ENCODE measurements at regions not wholly inside any gene's neighbourhood (a gene's known extent, or its start where the extent isn't known, plus 50 kb on each side); places are given as distances from the start of the nearest gene placed in this dataset.

- Histone ChIP-seq H3K4me2 (ENCODE audit: control insufficient read depth, insufficient read depth) (no peak overlapping the region), H3K9ac (ENCODE audit: control insufficient read depth, insufficient read depth, low read length) (no peak overlapping the region), H3K79me2 (ENCODE audit: control insufficient read depth, insufficient read depth, low read length) (no peaks in the 10 kb centered on the region), H3K4me3 (no peak overlapping the region), H2AFZ (ENCODE audit: control insufficient read depth, low read depth, low read length) (no peak overlapping the region), H3K4me1 (ENCODE audit: control insufficient read depth, insufficient read depth, low read length) (no peaks in the 10 kb centered on the region), H3K27ac (ENCODE audit: control insufficient read depth, insufficient read depth) (no peak overlapping the region), H3K27me3 (replicated peaks in 1 of 2; ENCODE audit: control insufficient read depth in 2 of 2, insufficient read depth in 2 of 2, low read length in 1 of 2) (no peaks in the 10 kb centered on the region), H3K9me3 (replicated peaks; ENCODE audit: control insufficient read depth, insufficient read depth, low read length) (no peaks in the 10 kb centered on the region), H3K36me3 (ENCODE audit: control insufficient read depth in 2 of 2, insufficient read depth in 2 of 2, low read length in 1 of 2) (no peaks in the 10 kb centered on the region), H4K20me1 (ENCODE audit: control insufficient read depth, insufficient read depth) (no peaks in the 10 kb centered on the region)
- no peak for TF ChIP-seq SREBF2 (IDR thresholded peaks at IDR 0.05; ENCODE audit: low read length)
- no peak for TF ChIP-seq TCF7 (IDR thresholded peaks at IDR 0.05; ENCODE audit: borderline replicate concordance)
- no peak for TF ChIP-seq EZH2 (IDR thresholded peaks at IDR 0.05; ENCODE audit: borderline replicate concordance, control insufficient read depth, low read depth, low read length)
- no peak for TF ChIP-seq RAD51 (IDR thresholded peaks at IDR 0.05)
- TF ChIP-seq MEF2A (IDR thresholded peaks at IDR 0.05; ENCODE audit: insufficient read depth, low read depth, low read length), result no peak
- no peak for TF ChIP-seq SIX5 (IDR thresholded peaks at IDR 0.05; ENCODE audit: low read depth, low read length, severe bottlenecking)
- no peak for TF ChIP-seq ELK1 (IDR thresholded peaks at IDR 0.05; ENCODE audit: low read depth, low read length)
- TF ChIP-seq BCL11A (IDR thresholded peaks at IDR 0.05; ENCODE audit: low read depth, low read length), result no peak
- TF ChIP-seq POLR2AphosphoS2 (IDR thresholded peaks at IDR 0.05; ENCODE audit: low read depth, low read length), result no peak
- TF ChIP-seq MYC (IDR thresholded peaks at IDR 0.05; ENCODE audit: insufficient read depth, insufficient read length, insufficient replicate concordance, low read length, severe bottlenecking), result no peak
- TF ChIP-seq ASH2L (IDR thresholded peaks at IDR 0.05; ENCODE audit: borderline replicate concordance, low read depth), result no peak
- no peak for TF ChIP-seq BHLHE40 (IDR thresholded peaks at IDR 0.05; ENCODE audit: borderline replicate concordance in 1 of 2, low read depth in 2 of 2, low read length in 1 of 2)
- no peak for TF ChIP-seq HDGF (IDR thresholded peaks at IDR 0.05)
- TF ChIP-seq SRF (IDR thresholded peaks at IDR 0.05; ENCODE audit: low read depth in 2 of 2, low read length in 2 of 2), result no peak
- no peak for TF ChIP-seq NFXL1 (IDR thresholded peaks at IDR 0.05; ENCODE audit: borderline replicate concordance)
- no peak for TF ChIP-seq WRNIP1 (IDR thresholded peaks at IDR 0.05; ENCODE audit: borderline replicate concordance, low read depth, low read length)
- TF ChIP-seq ZBTB11 (CRISPR knock-in tag; IDR thresholded peaks at IDR 0.05), result no peak
- DNase-seq (ENCODE audit: low read depth, low spot score) (no peak), FAIRE-seq (no peak), ATAC-seq (no peak)
- intact Hi-C loops (cut with micrococcal nuclease; ENCODE audit: unreplicated experiment) (no loop called here), in situ Hi-C loops (cut with MboI) (no loop called here)
- ChIA-PET SMC1A (ENCODE audit: uncharacterized antibody, unreplicated experiment) (no interaction called here), CTCF (no interaction called here), RAD21 (ENCODE audit: unreplicated experiment) (no interaction called here), POLR2A (no interaction called here)
- no TSS peak for BruUV-seq (replicated peaks)
- WGBS (ENCODE audit: insufficient coverage, insufficient replicate concordance, low lambda C conversion rate, missing lambda C conversion rate), result 53% methylated on average over 10 of the region's 10 CpGs
Measured at GRCh38 chr13:111961236-111961635, 105.7 kb upstream of the SOX1 start.

All from GM12878 (cell line).